Right atrium auricular region (tissue), 2 donors: ENCODE measurements at regions not wholly inside any gene's neighbourhood (a gene's known extent, or its start where the extent isn't known, plus 50 kb on each side); places are given as distances from the start of the nearest gene placed in this dataset.

ENCODE experiments used
- DNase-seq: peaks from one replicate; pipeline ENCODE4 v3.0.0-alpha.2; 2019; ENCODE audit warnings: low spot score
- H3K27ac ChIP-seq, 2 donors: fragments of 200-600 bp; sonication (generic); 1 replicate in 1 of 2; 2 replicates in 1 of 2; pipeline ENCODE4 v1.5.1; 2016 to 2019
- H3K27me3 ChIP-seq, 2 donors: fragments of 200-600 bp; sonication (generic); one replicate each; pipeline versions ENCODE4 v1.5.1 to v1.6.0; 2017 to 2019
- H3K36me3 ChIP-seq: fragments of 200-600 bp; sonication (generic); one replicate; pipeline ENCODE4 v1.5.1; 2016
- H3K4me1 ChIP-seq, 2 donors: fragments of 200-600 bp; sonication (generic); one replicate each; pipeline versions ENCODE4 v1.5.1 to v1.6.0; 2017 to 2019
- H3K4me3 ChIP-seq, 2 donors: fragments of 200-600 bp; sonication (generic); 1 replicate in 1 of 2; 2 replicates in 1 of 2; pipeline ENCODE4 v1.5.1; 2017 to 2019; ENCODE audit warnings: mild to moderate bottlenecking in 1 of 2, moderate library complexity in 1 of 2
- H3K9me3 ChIP-seq, 2 donors: fragments of 200-600 bp; sonication (generic); one replicate each; pipeline ENCODE4 v1.5.1; 2019
- CTCF ChIP-seq, 2 donors: fragments of 200-600 bp; sonication (generic); IDR thresholded peaks; one replicate each; pipeline ENCODE4 v1.5.1; 2019; ENCODE audit warnings: antibody characterized with exemption in 2 of 2

DNA sequence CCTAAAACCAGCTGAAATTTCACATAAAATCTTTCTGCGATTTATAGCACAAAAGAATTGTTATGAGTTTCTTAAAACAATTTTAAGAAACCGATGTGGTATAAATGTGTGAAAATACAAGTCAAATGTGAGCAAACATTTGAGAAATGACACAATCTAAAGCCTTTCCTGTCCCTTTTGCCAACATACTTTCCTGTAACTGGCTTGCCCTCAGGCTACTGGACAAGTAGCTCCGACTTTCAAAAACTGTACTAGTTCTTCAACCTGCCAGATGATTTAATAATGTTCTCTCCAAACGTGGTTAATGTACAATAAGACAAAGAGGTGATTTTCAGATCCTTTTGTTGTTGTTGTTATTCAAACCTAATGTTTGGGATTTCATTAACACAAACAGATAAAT, 105.9 kb upstream of the ARHGEF26 start:
- H3K4me1 ChIP-seq, result no peaks in the 10 kb centered on the region
- DNase-seq, result no peak
- no peak for TF ChIP-seq CTCF (IDR thresholded peaks at IDR 0.05)
- no peak overlapping the region for H3K27ac ChIP-seq
- peaks cover 0 to 7% of the 10 kb centered on the region in 2 donors for H3K9me3 ChIP-seq
- H3K36me3 ChIP-seq, result no peaks in the 10 kb centered on the region
- H3K4me3 ChIP-seq, result no peak overlapping the region
- no peaks in the 10 kb centered on the region for H3K27me3 ChIP-seq

DNA sequence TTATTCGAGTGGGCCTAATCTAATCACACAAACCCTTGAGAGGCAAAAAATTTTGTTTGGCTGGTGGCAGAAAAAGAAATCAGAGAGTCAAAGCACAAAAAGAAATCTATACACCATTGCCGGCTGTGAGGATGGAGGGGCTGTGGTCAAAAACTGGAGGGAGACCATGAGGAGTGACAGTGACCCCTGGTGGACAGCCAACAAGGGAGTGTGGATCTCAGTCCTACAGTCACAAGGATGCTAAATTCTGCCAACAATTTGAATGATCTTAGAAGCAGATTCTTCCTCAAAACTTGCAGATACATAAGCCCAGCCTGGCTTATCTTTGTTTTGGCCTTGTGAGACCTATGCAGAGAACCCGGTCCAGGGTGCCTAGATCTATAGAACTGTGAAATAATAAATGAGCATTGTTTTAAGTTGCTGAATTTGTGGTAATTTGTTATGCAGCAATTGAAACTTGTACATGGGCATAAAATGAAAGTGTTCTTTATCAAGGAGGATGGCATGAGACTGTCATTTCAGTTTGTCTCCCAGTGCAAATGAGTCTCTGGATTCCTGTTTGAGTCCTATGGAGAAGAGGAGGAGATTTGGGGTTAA, 103.0 kb upstream of the ARHGEF26 start:
- H3K4me3 ChIP-seq, result no peak overlapping the region
- no peaks in the 10 kb centered on the region for H3K27me3 ChIP-seq
- TF ChIP-seq CTCF (IDR thresholded peaks at IDR 0.05), result peak in 1 of 2 donors; percentile 39
- no peak overlapping the region for H3K27ac ChIP-seq
- H3K9me3 ChIP-seq, result peaks cover 0 to 11% of the 10 kb centered on the region in 2 donors
- H3K36me3 ChIP-seq, result no peaks in the 10 kb centered on the region
- H3K4me1 ChIP-seq, result no peaks in the 10 kb centered on the region
- DNase-seq, result no peak

GRCh38 chr3:154022606-154023005, 98.6 kb upstream of the ARHGEF26 start:
- peaks cover 0 to 11% of the 10 kb centered on the region in 2 donors for H3K9me3 ChIP-seq
- no peak for DNase-seq

GRCh38 chr3:154023148-154023547, 98.0 kb upstream of the ARHGEF26 start:
- Histone ChIP-seq H3K9me3 (peaks cover 0 to 8% of the 10 kb centered on the region in 2 donors), H3K36me3 (no peaks in the 10 kb centered on the region), H3K27ac (no peak overlapping the region), H3K4me3 (no peak overlapping the region), H3K4me1 (no peaks in the 10 kb centered on the region), H3K27me3 (no peaks in the 10 kb centered on the region)
- no peak for TF ChIP-seq CTCF (IDR thresholded peaks at IDR 0.05)
- DNase-seq, result no peak

More at GRCh38 chr3:154022606-154023005, 98.6 kb upstream of the ARHGEF26 start:
- no peak overlapping the region for H3K4me3 ChIP-seq
- no peaks in the 10 kb centered on the region for H3K4me1 ChIP-seq
- no peaks in the 10 kb centered on the region for H3K27me3 ChIP-seq
- TF ChIP-seq CTCF (IDR thresholded peaks at IDR 0.05), result no peak
- H3K36me3 ChIP-seq, result no peaks in the 10 kb centered on the region
- no peak overlapping the region for H3K27ac ChIP-seq

- DNase-seq, result no peak
- H3K4me3 ChIP-seq, result no peak overlapping the region
- H3K27me3 ChIP-seq, result no peaks in the 10 kb centered on the region
- no peaks in the 10 kb centered on the region for H3K4me1 ChIP-seq
- no peak overlapping the region for H3K27ac ChIP-seq
- H3K9me3 ChIP-seq, result peaks cover 0 to 6% of the 10 kb centered on the region in 2 donors
- TF ChIP-seq CTCF (IDR thresholded peaks at IDR 0.05), result no peak
- H3K36me3 ChIP-seq, result no peaks in the 10 kb centered on the region
These were observed 96.2 kb upstream of the ARHGEF26 start for GRCh38 chr3:154025007-154025406.

DNA sequence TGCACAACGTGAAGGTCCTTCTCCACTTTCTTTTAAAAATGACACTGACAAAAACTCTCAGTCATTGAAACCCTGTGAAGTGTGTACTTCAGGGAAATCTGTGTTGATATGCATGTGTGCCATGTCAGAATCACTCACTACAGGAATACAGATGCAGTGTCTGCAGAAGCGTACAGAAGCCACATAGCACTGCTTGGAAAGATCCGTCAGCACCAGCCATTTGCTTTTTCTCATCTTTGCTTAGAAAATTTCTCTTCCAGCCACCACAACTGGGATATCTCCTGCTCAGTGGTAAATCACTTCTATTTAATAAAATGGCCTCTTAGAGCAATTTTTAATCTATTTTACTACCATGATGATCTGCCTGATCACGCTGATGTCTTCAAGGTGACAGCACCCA, 91.3 kb upstream of the ARHGEF26 start:
- Histone ChIP-seq H3K36me3 (no peaks in the 10 kb centered on the region), H3K27me3 (no peaks in the 10 kb centered on the region), H3K4me3 (no peak overlapping the region), H3K27ac (no peak overlapping the region), H3K4me1 (no peaks in the 10 kb centered on the region), H3K9me3 (no peaks in the 10 kb centered on the region)
- no peak for TF ChIP-seq CTCF (IDR thresholded peaks at IDR 0.05)
- no peak for DNase-seq
